ENCODE measurements at regions not wholly inside any gene's neighbourhood (a gene's known extent, or its start where the extent isn't known, plus 50 kb on each side); places are given as distances from the start of the nearest gene placed in this dataset.

GRCh38 chr9:14023285-14023684, 290.7 kb downstream of the NFIB start:
- no peak overlapping the region for H2AFZ ChIP-seq (replicated peaks)
- H3K9ac ChIP-seq = no peak overlapping the region
- H3K36me3 ChIP-seq = no peaks in the 10 kb centered on the region
- H4K20me1 ChIP-seq (ENCODE audit: low read depth) = no peaks in the 10 kb centered on the region
- H3K4me1 ChIP-seq = no peaks in the 10 kb centered on the region
- TF ChIP-seq CTCF (IDR thresholded peaks at IDR 0.05) (no peak), EZH2phosphoT487 (IDR thresholded peaks at IDR 0.05) (no peak), EZH2 (IDR thresholded peaks at IDR 0.05) (no peak)
- no peaks in the 10 kb centered on the region for H3K9me3 ChIP-seq (ENCODE audit: low read depth)
- H3K79me2 ChIP-seq (ENCODE audit: low read depth) = no peaks in the 10 kb centered on the region
- no peak for DNase-seq (ENCODE audit: low spot score)
- H3F3A ChIP-seq (ENCODE audit: low read depth) = no peaks in the 10 kb centered on the region
- Mint-ChIP-seq H3K9me3 (no peaks in the 10 kb centered on the region), H3K27ac (no peak overlapping the region), H3K27me3 (ENCODE audit: insufficient read depth, low read depth) (peaks cover 2% of the 10 kb centered on the region), H3K36me3 (no peaks in the 10 kb centered on the region), H3K4me1 (peaks cover 6% of the 10 kb centered on the region), H3K4me3 (no peak overlapping the region)
- H3K4me2 ChIP-seq = no peak overlapping the region
- no peaks in the 10 kb centered on the region for H3K27me3 ChIP-seq
- no peak overlapping the region for H3K4me3 ChIP-seq
- no peak overlapping the region for H3K27ac ChIP-seq

GRCh38 chr9:14021871-14022525, 291.9 kb downstream of the NFIB start:
- Histone ChIP-seq H3K9ac (no peak overlapping the region), H3K27ac (no peak overlapping the region), H4K20me1 (ENCODE audit: low read depth) (no peaks in the 10 kb centered on the region), H3K36me3 (no peaks in the 10 kb centered on the region), H3K27me3 (no peaks in the 10 kb centered on the region), H3K9me3 (ENCODE audit: low read depth) (no peaks in the 10 kb centered on the region), H2AFZ (replicated peaks) (no peak overlapping the region), H3K79me2 (ENCODE audit: low read depth) (no peaks in the 10 kb centered on the region), H3K4me1 (no peaks in the 10 kb centered on the region), H3F3A (ENCODE audit: low read depth) (no peaks in the 10 kb centered on the region), H3K4me3 (no peak overlapping the region), H3K4me2 (no peak overlapping the region)
- Mint-ChIP-seq H3K9me3 (no peaks in the 10 kb centered on the region), H3K27ac (no peak overlapping the region), H3K4me1 (peaks cover 3% of the 10 kb centered on the region), H3K4me3 (no peak overlapping the region), H3K27me3 (ENCODE audit: insufficient read depth, low read depth) (peaks cover 2% of the 10 kb centered on the region), H3K36me3 (no peaks in the 10 kb centered on the region)
- no peak for DNase-seq (ENCODE audit: low spot score)
- TF ChIP-seq CTCF (IDR thresholded peaks at IDR 0.05) (no peak), EZH2phosphoT487 (IDR thresholded peaks at IDR 0.05) (no peak), EZH2 (IDR thresholded peaks at IDR 0.05) (no peak)

GRCh38 chr9:14018081-14018480, 295.9 kb downstream of the NFIB start:
- H3K4me3 Mint-ChIP-seq = no peak overlapping the region

More at GRCh38 chr9:14018081-14018480, 295.9 kb downstream of the NFIB start:
- no peaks in the 10 kb centered on the region for H3K9me3 ChIP-seq (ENCODE audit: low read depth)
- Mint-ChIP-seq H3K27ac (no peak overlapping the region), H3K4me1 (no peaks in the 10 kb centered on the region), H3K27me3 (ENCODE audit: insufficient read depth, low read depth) (peaks cover 2% of the 10 kb centered on the region), H3K36me3 (no peaks in the 10 kb centered on the region), H3K9me3 (no peaks in the 10 kb centered on the region)
- no peak overlapping the region for H2AFZ ChIP-seq (replicated peaks)
- no peaks in the 10 kb centered on the region for H3K36me3 ChIP-seq
- no peaks in the 10 kb centered on the region for H3F3A ChIP-seq (ENCODE audit: low read depth)
- H3K27me3 ChIP-seq = no peaks in the 10 kb centered on the region
- no peaks in the 10 kb centered on the region for H3K4me1 ChIP-seq
- no peak overlapping the region for H3K9ac ChIP-seq
- H3K4me3 ChIP-seq = no peak overlapping the region
- no peak overlapping the region for H3K4me2 ChIP-seq
- H4K20me1 ChIP-seq (ENCODE audit: low read depth) = no peaks in the 10 kb centered on the region
- TF ChIP-seq CTCF (IDR thresholded peaks at IDR 0.05) (no peak), EZH2phosphoT487 (IDR thresholded peaks at IDR 0.05) (no peak), EZH2 (IDR thresholded peaks at IDR 0.05) (no peak)
- no peaks in the 10 kb centered on the region for H3K79me2 ChIP-seq (ENCODE audit: low read depth)
- DNase-seq (ENCODE audit: low spot score) = no peak
- no peak overlapping the region for H3K27ac ChIP-seq
